NCI-H1092 (cell line): ENCODE measurements at regions not wholly inside any gene's neighbourhood (a gene's known extent, or its start where the extent isn't known, plus 50 kb on each side); places are given as distances from the start of the nearest gene placed in this dataset.

Experiments used
- DNase-seq: peaks from one replicate; lab custom pipeline; 2025; lab: John Stamatoyannopoulos, UW

- DNase-seq = no peak
Observed at GRCh38 chr5:159456261-159456660, 126.0 kb upstream of the IL12B start.

GRCh38 chr5:159456722-159457465 is 126.6 kb upstream of the IL12B start:
- DNase-seq = no peak

GRCh38 chr5:159458217-159458711 is 128.0 kb upstream of the IL12B start:
- no peak for DNase-seq

GRCh38 chr5:159459132-159459627 is 128.9 kb upstream of the IL12B start:
- no peak for DNase-seq

GRCh38 chr5:159459951-159460538 is 129.8 kb upstream of the IL12B start:
- DNase-seq = no peak

- no peak for DNase-seq
Observed at GRCh38 chr5:159463590-159464321, 133.5 kb upstream of the IL12B start.

GRCh38 chr5:159465604-159466003 is 135.3 kb upstream of the IL12B start:
- DNase-seq = no peak

GRCh38 chr5:159467666-159468065 is 137.4 kb upstream of the IL12B start:
- no peak for DNase-seq

GRCh38 chr5:159469496-159470372 is 139.4 kb upstream of the IL12B start:
- no peak for DNase-seq

- DNase-seq = no peak
Observed at GRCh38 chr5:159471904-159472303, 141.6 kb upstream of the IL12B start.

- no peak for DNase-seq
Observed at GRCh38 chr5:159475026-159475425, 144.7 kb upstream of the IL12B start.

- no peak for DNase-seq
Observed at GRCh38 chr5:159478950-159479349, 148.7 kb upstream of the IL12B start.

- DNase-seq = no peak
Observed at GRCh38 chr5:159480849-159481248, 150.6 kb upstream of the IL12B start.

- no peak for DNase-seq
Observed at GRCh38 chr5:159481751-159482150, 151.5 kb upstream of the IL12B start.

GRCh38 chr5:159486836-159487235 is 156.5 kb upstream of the IL12B start:
- DNase-seq = no peak

GRCh38 chr5:159488516-159488915 is 158.2 kb upstream of the IL12B start:
- no peak for DNase-seq

GRCh38 chr5:159489779-159490178 is 159.5 kb upstream of the IL12B start:
- no peak for DNase-seq

- no peak for DNase-seq
Observed at GRCh38 chr5:159490507-159490906, 160.2 kb upstream of the IL12B start.

- DNase-seq = no peak
Observed at GRCh38 chr5:159493696-159494095, 163.4 kb upstream of the IL12B start.

GRCh38 chr5:159496773-159497172 is 166.5 kb upstream of the IL12B start:
- no peak for DNase-seq

- DNase-seq = no peak
Observed at GRCh38 chr5:159497221-159497620, 166.9 kb upstream of the IL12B start.

GRCh38 chr5:159498630-159499029 is 168.3 kb upstream of the IL12B start:
- DNase-seq = no peak
